Activated CD4-positive, alpha-beta memory T cell treated with anti-CD3 and anti-CD28 coated beads, Interleukin-2, amount 10 ng/mL, durations not matched to agents 7 days and 5 days (primary cell): ENCODE measurements at regions not wholly inside any gene's neighbourhood (a gene's known extent, or its start where the extent isn't known, plus 50 kb on each side); places are given as distances from the start of the nearest gene placed in this dataset.
A peak's percentile ranks its signal among the peaks of the same experiment; 100 is the strongest.

Experiments used
- CTCF ChIA-PET: fragments of 350-600 bp; sonication (Branson Sonifier 250); formaldehyde crosslinking; loops from one replicate; lab custom pipeline; 2021; ENCODE audit warnings: antibody characterized with exemption, inconsistent platforms; lab: Charles Lee
- POLR2A ChIA-PET: fragments of 350-600 bp; sonication (Branson Sonifier 250); formaldehyde crosslinking; loops from one replicate; lab custom pipeline; 2021; ENCODE audit warnings: antibody characterized with exemption; lab: Charles Lee
- DNase-seq: peaks from one replicate; pipeline ENCODE4 v3.0.0-alpha.2; 2020
- H3K27ac Mint-ChIP-seq: one replicate; pipeline ENCODE4 v1.8.0; 2021; ENCODE audit warnings: mild to moderate bottlenecking, mixed read lengths
- H3K27me3 Mint-ChIP-seq: one replicate; pipeline ENCODE4 v1.8.0; 2021; ENCODE audit warnings: mixed read lengths
- H3K36me3 Mint-ChIP-seq: one replicate; pipeline ENCODE4 v1.8.0; 2021; ENCODE audit warnings: low read depth, mixed read lengths
- H3K4me1 Mint-ChIP-seq: one replicate; pipeline ENCODE4 v1.8.0; 2021; ENCODE audit warnings: mixed read lengths
- H3K4me3 Mint-ChIP-seq: one replicate; pipeline ENCODE4 v1.8.0; 2021; ENCODE audit warnings: mild to moderate bottlenecking, mixed read lengths
- H3K9me3 Mint-ChIP-seq: one replicate; pipeline ENCODE4 v1.8.0; 2021; ENCODE audit warnings: mixed read lengths

- Mint-ChIP-seq H3K4me3 (peak overlapping the region; percentile 24), H3K27ac (no peak overlapping the region), H3K9me3 (no peaks in the 10 kb centered on the region), H3K27me3 (peaks cover 29% of the 10 kb centered on the region), H3K36me3 (no peaks in the 10 kb centered on the region), H3K4me1 (peaks cover 12% of the 10 kb centered on the region)
- DNase-seq: peak; percentile 75
- ChIA-PET CTCF (interaction anchor here (0.7 to 2.4 kb wide), 13 partner anchors 9 to 361 kb away, joined by 3 to 34 read pairs (median 3); no protein-coding TSS in a partner anchor), POLR2A (no interaction called here)
These were observed 209.7 kb downstream of the RBFOX3 start for GRCh38 chr17:79400989-79401703.

DNA sequence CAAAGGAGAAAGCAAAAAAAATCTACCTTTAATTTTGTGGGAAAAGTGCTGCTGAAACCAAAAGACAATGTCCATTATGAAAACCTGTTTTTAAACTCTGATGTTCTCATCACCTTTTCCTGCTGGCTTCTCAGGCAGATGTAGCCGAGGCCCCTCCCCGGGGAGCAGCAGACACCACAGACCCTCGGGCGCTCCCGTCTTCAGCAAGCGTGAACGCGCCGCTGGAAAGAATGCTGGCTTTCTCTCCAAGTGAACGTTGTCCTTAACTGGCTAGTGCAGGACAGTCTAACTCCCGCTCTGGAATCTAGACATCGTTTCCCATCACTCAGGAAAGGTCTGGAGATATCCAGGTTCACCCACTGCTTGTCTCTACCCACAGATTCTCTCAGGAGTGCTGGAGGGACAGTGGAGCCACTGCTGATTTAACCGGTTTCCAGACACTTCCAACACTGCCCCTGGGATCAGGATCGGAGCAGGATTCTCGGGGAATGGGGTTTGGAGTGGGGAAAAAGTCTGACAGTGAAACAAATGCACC is 211.2 kb downstream of the RBFOX3 start:
- H3K27me3 Mint-ChIP-seq: peaks cover 19% of the 10 kb centered on the region
- no peak for DNase-seq
- no peak overlapping the region for H3K4me3 Mint-ChIP-seq
- no peaks in the 10 kb centered on the region for H3K36me3 Mint-ChIP-seq
- CTCF ChIA-PET: no interaction called here
- H3K9me3 Mint-ChIP-seq: no peaks in the 10 kb centered on the region
- H3K4me1 Mint-ChIP-seq: peaks cover 12% of the 10 kb centered on the region
- POLR2A ChIA-PET: no interaction called here
- H3K27ac Mint-ChIP-seq: no peak overlapping the region

GRCh38 chr17:79398441-79398840 is 212.4 kb downstream of the RBFOX3 start:
- ChIA-PET CTCF (no interaction called here), POLR2A (no interaction called here)
- Mint-ChIP-seq H3K27me3 (peaks cover 23% of the 10 kb centered on the region), H3K27ac (no peak overlapping the region), H3K36me3 (no peaks in the 10 kb centered on the region), H3K4me1 (peaks cover 12% of the 10 kb centered on the region), H3K9me3 (no peaks in the 10 kb centered on the region), H3K4me3 (no peak overlapping the region)
- DNase-seq: no peak

DNA sequence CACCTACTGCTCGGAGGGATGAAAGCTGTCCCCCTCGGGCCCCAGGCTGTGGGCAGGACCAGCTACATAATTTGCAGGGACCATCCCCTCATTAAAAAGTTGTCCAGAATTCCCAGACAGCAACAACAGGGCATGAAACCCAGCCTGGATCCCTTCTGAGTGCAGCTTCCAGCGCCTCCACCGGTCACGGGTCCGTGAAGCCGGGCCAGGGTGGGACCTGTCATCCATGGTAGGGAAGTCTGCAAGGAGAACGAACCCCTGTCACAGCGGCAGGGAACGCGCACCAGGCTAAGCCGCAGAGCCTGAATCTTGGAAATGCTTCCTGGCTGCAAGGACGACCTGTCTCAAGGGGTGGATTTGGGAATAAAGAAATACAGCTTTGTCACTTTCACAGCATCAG is 214.2 kb downstream of the RBFOX3 start:
- peaks cover 31% of the 10 kb centered on the region for H3K27me3 Mint-ChIP-seq
- ChIA-PET POLR2A (no interaction called here), CTCF (interaction anchor here (0.5 to 1.5 kb wide), 4 partner anchors 8 to 326 kb away, joined by 3 to 4 read pairs (median 4); no protein-coding TSS in a partner anchor)
- H3K4me3 Mint-ChIP-seq: no peak overlapping the region
- H3K4me1 Mint-ChIP-seq: peaks cover 12% of the 10 kb centered on the region
- no peak overlapping the region for H3K27ac Mint-ChIP-seq
- no peaks in the 10 kb centered on the region for H3K9me3 Mint-ChIP-seq
- no peaks in the 10 kb centered on the region for H3K36me3 Mint-ChIP-seq
- DNase-seq: no peak

- ChIA-PET CTCF (interaction anchor here (0.6 to 1.8 kb wide), 2 partner anchors 308 to 1848 kb away, joined by 4 to 6 read pairs; no protein-coding TSS in a partner anchor), POLR2A (no interaction called here)
- H3K27me3 Mint-ChIP-seq: peaks cover 32% of the 10 kb centered on the region
- no peaks in the 10 kb centered on the region for H3K36me3 Mint-ChIP-seq
- no peak overlapping the region for H3K27ac Mint-ChIP-seq
- peaks cover 2% of the 10 kb centered on the region for H3K4me1 Mint-ChIP-seq
- no peak overlapping the region for H3K4me3 Mint-ChIP-seq
- no peak for DNase-seq
- no peaks in the 10 kb centered on the region for H3K9me3 Mint-ChIP-seq
These were observed 215.3 kb downstream of the RBFOX3 start for GRCh38 chr17:79395545-79395944.

GRCh38 chr17:79395066-79395465 is 215.8 kb downstream of the RBFOX3 start:
- no peak for DNase-seq
- Mint-ChIP-seq H3K27me3 (peaks cover 29% of the 10 kb centered on the region), H3K4me3 (no peak overlapping the region), H3K9me3 (no peaks in the 10 kb centered on the region), H3K4me1 (no peaks in the 10 kb centered on the region), H3K27ac (no peak overlapping the region), H3K36me3 (no peaks in the 10 kb centered on the region)
- POLR2A ChIA-PET: no interaction called here
- CTCF ChIA-PET: interaction anchor here (0.6 to 1.8 kb wide), 2 partner anchors 308 to 1848 kb away, joined by 4 to 6 read pairs; no protein-coding TSS in a partner anchor

GRCh38 chr17:79393358-79394052 is 217.3 kb downstream of the RBFOX3 start:
- peaks cover 29% of the 10 kb centered on the region for H3K27me3 Mint-ChIP-seq
- H3K4me3 Mint-ChIP-seq: no peak overlapping the region
- H3K9me3 Mint-ChIP-seq: no peaks in the 10 kb centered on the region
- no peak overlapping the region for H3K27ac Mint-ChIP-seq
- H3K36me3 Mint-ChIP-seq: no peaks in the 10 kb centered on the region
- no peaks in the 10 kb centered on the region for H3K4me1 Mint-ChIP-seq
- ChIA-PET POLR2A (no interaction called here), CTCF (interaction anchor here (0.6 to 2.8 kb wide), 8 partner anchors 8 to 348 kb away, joined by 3 to 34 read pairs (median 4); no protein-coding TSS in a partner anchor)
- peak; percentile 62 for DNase-seq

DNA sequence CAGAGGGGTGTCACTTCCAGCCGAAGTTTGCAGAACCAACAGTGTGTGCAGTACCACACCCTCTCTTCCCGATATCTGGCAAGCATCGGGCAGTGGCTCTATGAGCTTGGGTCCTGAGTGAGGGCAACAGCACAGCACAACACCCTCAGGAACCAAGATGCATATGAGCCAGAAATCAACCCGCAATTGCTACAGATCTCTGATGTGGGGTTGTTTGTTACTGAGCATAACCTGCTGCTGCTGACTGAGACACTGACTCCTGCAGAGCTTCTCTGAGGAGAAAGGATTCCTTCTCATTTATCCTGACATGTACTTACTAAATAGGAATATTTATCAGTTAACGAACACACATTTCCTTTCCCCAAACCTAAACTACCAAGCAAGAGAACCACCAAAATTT is 218.3 kb downstream of the RBFOX3 start:
- Mint-ChIP-seq H3K27me3 (peaks cover 29% of the 10 kb centered on the region), H3K4me1 (no peaks in the 10 kb centered on the region), H3K27ac (no peak overlapping the region), H3K36me3 (no peaks in the 10 kb centered on the region), H3K9me3 (no peaks in the 10 kb centered on the region), H3K4me3 (no peak overlapping the region)
- POLR2A ChIA-PET: interaction anchor here (1.3 kb wide), 1 partner anchor 304 kb away, joined by 4 read pairs; no protein-coding TSS in a partner anchor
- no peak for DNase-seq
- CTCF ChIA-PET: interaction anchor here (0.8 to 2.8 kb wide), 15 partner anchors 9 to 377 kb away, joined by 3 to 34 read pairs (median 4); partner anchors contain the start of gene ENGASE

DNA sequence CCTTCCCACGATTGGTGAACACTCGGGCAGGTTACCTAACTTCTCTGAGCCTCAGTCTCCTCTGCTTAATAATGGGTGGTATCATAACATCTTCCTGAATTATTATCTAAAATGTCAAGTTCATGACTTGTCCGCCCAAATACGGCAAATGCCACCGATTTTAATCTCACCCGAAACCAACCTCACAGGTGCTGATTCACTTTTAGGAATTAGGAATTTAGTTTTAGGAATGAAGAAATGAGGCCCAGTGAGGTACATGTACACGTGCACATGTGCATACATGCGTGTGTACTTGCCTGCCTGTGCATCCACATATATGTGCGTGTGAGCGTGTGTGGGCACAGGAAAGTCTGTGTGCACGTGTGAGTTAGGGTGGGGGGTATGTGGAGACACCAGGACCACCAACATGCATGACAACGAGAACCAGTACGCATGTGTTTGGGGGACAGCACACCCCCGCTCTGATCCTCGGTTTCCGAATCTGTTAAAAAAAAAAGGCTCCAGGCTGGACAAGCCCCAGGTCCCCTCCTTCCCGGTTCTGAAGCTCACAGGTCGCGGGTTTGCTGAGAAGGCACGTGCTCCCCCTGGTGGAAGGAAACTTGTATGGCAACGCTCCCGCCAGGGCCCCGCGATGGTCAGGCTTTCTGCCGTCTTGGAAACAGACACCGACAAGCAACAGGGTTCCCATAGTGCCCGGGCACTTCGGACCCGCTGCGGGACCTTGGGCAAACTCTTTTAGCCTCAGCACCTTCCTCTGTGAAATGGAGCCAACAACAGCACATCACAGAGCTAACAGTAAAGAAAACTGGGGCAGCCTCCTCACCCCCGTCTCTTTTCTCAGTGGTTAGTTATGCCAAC is 219.2 kb downstream of the RBFOX3 start:
- POLR2A ChIA-PET: interaction anchor here (1.3 kb wide), 1 partner anchor 303 kb away, joined by 4 read pairs; no protein-coding TSS in a partner anchor
- no peaks in the 10 kb centered on the region for H3K4me1 Mint-ChIP-seq

GRCh38 chr17:79389896-79390295 is 221.0 kb downstream of the RBFOX3 start:
- no peak for DNase-seq
- H3K9me3 Mint-ChIP-seq: no peaks in the 10 kb centered on the region
- H3K36me3 Mint-ChIP-seq: no peaks in the 10 kb centered on the region
- no peaks in the 10 kb centered on the region for H3K4me1 Mint-ChIP-seq
- CTCF ChIA-PET: no interaction called here
- no peak overlapping the region for H3K4me3 Mint-ChIP-seq
- POLR2A ChIA-PET: no interaction called here
- H3K27ac Mint-ChIP-seq: no peak overlapping the region
- H3K27me3 Mint-ChIP-seq: peaks cover 29% of the 10 kb centered on the region

More for the DNA sequence above, 219.2 kb downstream of the RBFOX3 start:
- Mint-ChIP-seq H3K9me3 (no peaks in the 10 kb centered on the region), H3K36me3 (no peaks in the 10 kb centered on the region), H3K4me3 (no peak overlapping the region), H3K27me3 (peaks cover 29% of the 10 kb centered on the region), H3K27ac (no peak overlapping the region)
- CTCF ChIA-PET: interaction anchor here (0.6 to 2.8 kb wide), 18 partner anchors 10 to 376 kb away, joined by 3 to 34 read pairs (median 4); partner anchors contain the start of gene ENGASE
- DNase-seq: peak; percentile 63

GRCh38 chr17:79388556-79389295 is 222.1 kb downstream of the RBFOX3 start:
- ChIA-PET CTCF (interaction anchor here (0.8 to 1.3 kb wide), 6 partner anchors 8 to 329 kb away, joined by 3 to 4 read pairs (median 3); no protein-coding TSS in a partner anchor), POLR2A (no interaction called here)
- no peak for DNase-seq

More at GRCh38 chr17:79388556-79389295, 222.1 kb downstream of the RBFOX3 start:
- Mint-ChIP-seq H3K4me1 (no peaks in the 10 kb centered on the region), H3K27ac (no peak overlapping the region), H3K27me3 (peaks cover 27% of the 10 kb centered on the region), H3K4me3 (no peak overlapping the region), H3K36me3 (no peaks in the 10 kb centered on the region), H3K9me3 (no peaks in the 10 kb centered on the region)
